CD4-positive, alpha-beta memory T cell (primary cell): ENCODE measurements at regions not wholly inside any gene's neighbourhood (a gene's known extent, or its start where the extent isn't known, plus 50 kb on each side); places are given as distances from the start of the nearest gene placed in this dataset.

ENCODE experiments used
- CTCF ChIA-PET: fragments of 350-600 bp; sonication (Branson Sonifier 250); formaldehyde crosslinking; loops from one replicate; lab custom pipeline; 2021; ENCODE audit warnings: inconsistent platforms; ENCODE audit not compliant: partially characterized antibody; lab: Charles Lee
- POLR2A ChIA-PET: fragments of 350-600 bp; sonication (Branson Sonifier 250); formaldehyde crosslinking; loops from one replicate; lab custom pipeline; 2021; ENCODE audit not compliant: partially characterized antibody; lab: Charles Lee
- DNase-seq, 5 donors: peaks; one replicate each; pipeline versions ENCODE4 v3.0.0 to v3.0.0-alpha.2; 2020 to 2022; ENCODE audit warnings: mixed read lengths in 1 of 5
- H3K27ac ChIP-seq: one replicate; pipeline ENCODE4 v1.7.0; 2013; ENCODE audit warnings: low read depth, low read length
- H3K27me3 ChIP-seq: 2 replicates; pipeline ENCODE4 v1.7.0; 2013; ENCODE audit warnings: mild to moderate bottlenecking, low read length, moderate library complexity; ENCODE audit not compliant: insufficient read depth
- H3K36me3 ChIP-seq: 2 replicates; pipeline ENCODE4 v1.7.0; 2013; ENCODE audit warnings: mild to moderate bottlenecking, low read length, moderate library complexity; ENCODE audit not compliant: insufficient read depth
- H3K4me1 ChIP-seq: 2 replicates; pipeline ENCODE4 v1.7.0; 2013; ENCODE audit warnings: mild to moderate bottlenecking, low read length, moderate library complexity; ENCODE audit not compliant: insufficient read depth
- H3K4me3 ChIP-seq, 2 donors: one replicate each; pipeline ENCODE4 v1.7.0; 2013; ENCODE audit warnings: low read length in 2 of 2, mild to moderate bottlenecking in 1 of 2
- H3K9me3 ChIP-seq, 2 donors: one replicate each; pipeline ENCODE4 v1.7.0; 2013; ENCODE audit warnings: low read length in 2 of 2, control low read depth in 1 of 2; ENCODE audit not compliant: control insufficient read depth in 1 of 2
- H3K27ac Mint-ChIP-seq, 7 donors: one replicate each; pipeline ENCODE4 v1.8.0; 2020 to 2021; ENCODE audit warnings: mixed read lengths in 7 of 7, mild to moderate bottlenecking in 6 of 7, inconsistent platforms in 3 of 7, moderate library complexity in 3 of 7
- H3K27me3 Mint-ChIP-seq, 2 donors: one replicate each; pipeline ENCODE4 v1.8.0; 2020 to 2021; ENCODE audit warnings: mixed read lengths in 2 of 2
- H3K36me3 Mint-ChIP-seq, 2 donors: one replicate each; pipeline ENCODE4 v1.8.0; 2020 to 2021; ENCODE audit warnings: mixed read lengths in 2 of 2, inconsistent platforms in 1 of 2, mild to moderate bottlenecking in 1 of 2
- H3K4me1 Mint-ChIP-seq, 4 donors: one replicate each; pipeline ENCODE4 v1.8.0; 2020 to 2021; ENCODE audit warnings: mixed read lengths in 4 of 4, mild to moderate bottlenecking in 1 of 4
- H3K4me3 Mint-ChIP-seq, 8 donors: one replicate each; pipeline ENCODE4 v1.8.0; 2020 to 2021; ENCODE audit warnings: mixed read lengths in 8 of 8, mild to moderate bottlenecking in 7 of 8, moderate library complexity in 6 of 8, inconsistent platforms in 3 of 8
- H3K9me3 Mint-ChIP-seq, 8 donors: one replicate each; pipeline ENCODE4 v1.8.0; 2020 to 2021; ENCODE audit warnings: mixed read lengths in 8 of 8, mild to moderate bottlenecking in 5 of 8, inconsistent platforms in 3 of 8, moderate library complexity in 1 of 8
- intact Hi-C: fragments of 100-400 bp; cut with micrococcal nuclease; formaldehyde crosslinking; loops from one replicate; pipeline ENCODE4 v1.15.1; 2023

DNA sequence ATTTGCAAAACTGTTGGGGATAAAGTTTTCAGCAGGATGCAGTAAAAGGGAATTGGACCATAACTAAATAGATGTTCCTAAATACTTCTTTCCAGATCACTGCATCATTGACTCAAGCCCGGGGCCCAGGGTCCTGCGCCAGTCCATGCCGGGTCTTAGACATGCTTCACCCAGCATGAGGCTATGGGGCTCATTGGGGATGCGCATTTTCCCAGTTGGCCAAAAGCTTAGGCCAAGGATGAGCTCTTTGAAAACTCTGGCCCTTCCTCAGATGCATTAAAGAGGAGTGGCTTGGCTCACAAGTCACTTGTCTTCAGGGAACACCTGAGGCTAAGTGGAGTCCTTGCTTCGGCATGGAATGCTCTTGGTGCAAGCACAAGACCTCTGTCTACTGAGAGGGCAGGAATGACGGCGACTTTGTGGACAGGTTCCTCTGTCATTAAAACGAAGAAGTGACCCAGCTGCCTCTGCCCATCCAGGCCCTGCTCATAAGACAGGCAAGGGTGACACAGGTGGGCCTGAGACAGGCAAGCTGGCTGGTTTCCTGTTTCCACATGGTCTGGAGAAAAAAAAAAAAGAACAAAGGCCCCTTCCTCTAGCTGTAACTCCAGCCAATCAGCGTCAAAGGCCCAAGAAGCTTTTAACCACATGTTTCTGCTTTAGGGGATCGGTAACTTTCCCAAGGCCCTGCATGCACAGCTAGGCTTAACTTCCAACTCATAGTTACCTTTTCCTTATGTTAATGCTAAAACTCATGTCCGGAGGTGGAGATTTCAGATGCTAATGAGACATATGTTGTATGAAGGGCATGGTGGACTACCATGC, 81.4 kb upstream of the CDH4 start:
- H3K4me3 ChIP-seq, result no peak overlapping the region
- H3K9me3 ChIP-seq, result no peaks in the 10 kb centered on the region
- Mint-ChIP-seq H3K4me3 (no peak overlapping the region), H3K27me3 (peaks cover 0 to 2% of the 10 kb centered on the region in 2 donors), H3K27ac (no peak overlapping the region), H3K9me3 (peaks cover 0 to 4% (median 0%) of the 10 kb centered on the region in 8 donors), H3K36me3 (no peaks in the 10 kb centered on the region), H3K4me1 (no peaks in the 10 kb centered on the region)
- no peak for DNase-seq
- intact Hi-C loops, result no loop called here
- no peaks in the 10 kb centered on the region for H3K36me3 ChIP-seq
- H3K27me3 ChIP-seq, result no peaks in the 10 kb centered on the region
- no peaks in the 10 kb centered on the region for H3K4me1 ChIP-seq
- POLR2A ChIA-PET, result no interaction called here
- CTCF ChIA-PET, result no interaction called here
- no peak overlapping the region for H3K27ac ChIP-seq

DNA sequence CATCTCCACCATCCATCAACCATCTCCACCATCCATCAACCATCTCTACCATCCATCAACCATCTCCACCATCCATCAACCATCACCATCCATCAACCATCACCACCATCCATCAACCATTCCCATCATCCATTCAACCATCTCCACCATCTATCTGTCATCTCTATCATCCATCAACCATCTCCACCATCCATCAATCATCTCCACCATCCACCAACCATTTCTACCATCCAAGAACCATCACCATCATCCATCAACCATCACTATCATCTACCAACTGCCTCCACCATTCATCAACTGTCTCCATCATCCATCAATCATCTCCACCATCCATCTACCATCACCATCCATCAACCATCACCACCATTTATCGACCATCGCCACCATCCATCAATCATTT, 78.8 kb upstream of the CDH4 start:
- Mint-ChIP-seq H3K36me3 (no peaks in the 10 kb centered on the region), H3K4me1 (no peaks in the 10 kb centered on the region), H3K4me3 (no peak overlapping the region), H3K27me3 (peaks cover 2 to 4% of the 10 kb centered on the region in 2 donors), H3K9me3 (peaks cover 0 to 4% (median 0%) of the 10 kb centered on the region in 8 donors), H3K27ac (no peak overlapping the region)
- Histone ChIP-seq H3K9me3 (no peaks in the 10 kb centered on the region), H3K27ac (no peak overlapping the region), H3K4me1 (no peaks in the 10 kb centered on the region), H3K4me3 (no peak overlapping the region), H3K27me3 (no peaks in the 10 kb centered on the region), H3K36me3 (no peaks in the 10 kb centered on the region)
- no peak for DNase-seq
- intact Hi-C loops, result no loop called here
- ChIA-PET POLR2A (no interaction called here), CTCF (no interaction called here)

DNA sequence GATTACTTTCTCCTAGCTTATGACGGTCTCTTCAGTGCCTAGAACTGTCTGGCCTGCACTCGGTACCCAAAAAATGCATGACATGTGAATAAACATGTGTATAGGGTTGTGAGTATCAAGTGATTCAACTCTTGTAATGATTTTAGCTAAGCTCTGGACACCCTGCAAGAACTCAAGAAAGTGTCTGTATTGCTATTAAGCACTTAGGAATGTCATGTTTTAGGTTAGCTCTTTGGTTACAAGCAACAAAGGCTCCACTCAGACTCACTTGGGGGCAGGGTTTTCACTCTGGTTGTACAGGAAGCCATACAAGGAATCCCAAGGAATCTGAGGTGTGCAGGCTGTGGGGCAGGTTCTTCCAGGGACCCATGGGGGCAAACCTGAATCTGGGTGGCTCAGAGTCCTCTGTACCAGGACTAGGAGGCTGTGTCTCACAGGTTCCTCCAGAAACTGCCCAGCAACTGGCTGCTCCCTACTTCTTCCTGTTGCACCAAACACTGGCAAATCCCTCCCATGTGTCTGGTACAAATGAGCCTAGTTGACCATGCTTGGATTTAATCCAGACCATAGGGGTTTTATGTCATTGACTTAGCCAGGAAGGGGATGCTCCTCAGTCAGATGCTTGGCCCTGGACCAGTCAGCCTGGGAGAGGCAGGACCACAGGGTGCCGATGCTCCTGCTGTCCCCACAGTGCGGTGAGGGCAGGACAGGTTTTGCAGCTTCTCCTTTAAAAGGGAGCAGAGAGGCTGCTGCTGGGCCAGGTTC, 77.9 kb upstream of the CDH4 start:
- Mint-ChIP-seq H3K9me3 (peaks cover 0 to 4% (median 0%) of the 10 kb centered on the region in 8 donors), H3K27ac (no peak overlapping the region), H3K36me3 (no peaks in the 10 kb centered on the region), H3K27me3 (peaks cover 2 to 4% of the 10 kb centered on the region in 2 donors), H3K4me1 (no peaks in the 10 kb centered on the region), H3K4me3 (no peak overlapping the region)
- H3K9me3 ChIP-seq, result no peaks in the 10 kb centered on the region
- H3K4me1 ChIP-seq, result no peaks in the 10 kb centered on the region
- H3K36me3 ChIP-seq, result no peaks in the 10 kb centered on the region
- intact Hi-C loops, result no loop called here
- no peaks in the 10 kb centered on the region for H3K27me3 ChIP-seq
- H3K27ac ChIP-seq, result no peak overlapping the region
- no peak for DNase-seq
- POLR2A ChIA-PET, result no interaction called here
- no peak overlapping the region for H3K4me3 ChIP-seq
- CTCF ChIA-PET, result no interaction called here

DNA sequence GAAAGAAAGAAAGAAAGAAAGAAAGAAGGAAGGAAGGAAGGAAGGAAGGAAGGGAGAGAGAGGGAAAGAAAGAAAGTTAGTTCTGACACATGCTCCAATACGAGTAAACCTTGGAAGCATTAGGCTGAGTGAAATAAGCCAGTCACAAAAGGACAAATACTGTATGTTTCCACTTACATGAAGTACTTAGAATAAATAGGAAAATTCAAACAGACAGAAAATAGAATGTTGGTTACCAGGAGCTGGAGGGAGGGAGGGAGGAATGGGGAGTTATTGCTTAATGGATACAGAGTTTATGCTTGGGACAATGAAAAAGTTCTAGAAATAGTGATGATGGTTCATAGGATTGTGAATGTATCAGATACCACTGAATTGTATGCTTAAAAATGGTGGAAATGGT, 75.2 kb upstream of the CDH4 start:
- H3K27ac ChIP-seq, result no peak overlapping the region
- no peaks in the 10 kb centered on the region for H3K4me1 ChIP-seq
- peaks cover 2 to 5% of the 10 kb centered on the region in 2 donors for H3K27me3 Mint-ChIP-seq
- CTCF ChIA-PET, result interaction anchor here (1.0 kb wide), 1 partner anchor 52 kb away, joined by 3 read pairs; no protein-coding TSS in a partner anchor
- no peak overlapping the region for H3K4me3 ChIP-seq
- H3K36me3 ChIP-seq, result no peaks in the 10 kb centered on the region
- POLR2A ChIA-PET, result no interaction called here
- H3K27me3 ChIP-seq, result no peaks in the 10 kb centered on the region
- H3K9me3 ChIP-seq, result no peaks in the 10 kb centered on the region
- no peak overlapping the region for H3K27ac Mint-ChIP-seq
- H3K36me3 Mint-ChIP-seq, result no peaks in the 10 kb centered on the region
- H3K9me3 Mint-ChIP-seq, result peaks cover 0 to 4% (median 0%) of the 10 kb centered on the region in 8 donors
- intact Hi-C loops, result no loop called here
- H3K4me1 Mint-ChIP-seq, result no peaks in the 10 kb centered on the region
- no peak for DNase-seq
- no peak overlapping the region for H3K4me3 Mint-ChIP-seq

DNA sequence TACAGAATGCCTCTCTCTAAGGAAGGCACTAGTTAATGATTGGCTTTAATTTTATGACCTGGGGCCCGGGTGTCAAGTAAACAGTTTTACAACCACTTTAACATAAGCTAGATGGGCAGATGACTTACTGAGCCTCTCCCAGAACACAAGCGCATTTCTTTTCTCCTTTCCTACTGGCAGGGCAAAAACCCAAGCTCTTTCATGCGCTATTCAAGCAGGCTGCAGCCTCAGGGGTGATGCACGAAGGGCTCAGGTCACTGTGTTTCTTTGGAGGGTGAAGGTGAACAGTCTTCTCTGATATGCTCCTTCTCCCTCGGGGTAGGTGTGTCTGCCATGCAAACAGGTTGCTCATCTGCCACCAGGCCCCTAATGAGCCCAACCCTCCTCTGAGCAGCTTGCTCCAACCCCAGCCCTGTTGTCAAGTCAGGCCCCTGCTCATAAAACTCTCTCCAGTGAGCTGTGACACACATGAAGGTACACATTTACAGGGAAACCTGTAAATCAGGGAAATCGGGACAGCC, 73.5 kb upstream of the CDH4 start:
- Mint-ChIP-seq H3K4me3 (no peak overlapping the region), H3K27me3 (peaks cover 2 to 5% of the 10 kb centered on the region in 2 donors), H3K9me3 (peaks cover 0 to 4% (median 0%) of the 10 kb centered on the region in 8 donors), H3K27ac (no peak overlapping the region), H3K4me1 (no peaks in the 10 kb centered on the region), H3K36me3 (no peaks in the 10 kb centered on the region)
- ChIA-PET POLR2A (no interaction called here), CTCF (no interaction called here)
- DNase-seq, result no peak
- Histone ChIP-seq H3K27me3 (no peaks in the 10 kb centered on the region), H3K27ac (no peak overlapping the region), H3K4me1 (no peaks in the 10 kb centered on the region), H3K4me3 (no peak overlapping the region), H3K36me3 (no peaks in the 10 kb centered on the region), H3K9me3 (no peaks in the 10 kb centered on the region)
- intact Hi-C loops, result no loop called here

DNA sequence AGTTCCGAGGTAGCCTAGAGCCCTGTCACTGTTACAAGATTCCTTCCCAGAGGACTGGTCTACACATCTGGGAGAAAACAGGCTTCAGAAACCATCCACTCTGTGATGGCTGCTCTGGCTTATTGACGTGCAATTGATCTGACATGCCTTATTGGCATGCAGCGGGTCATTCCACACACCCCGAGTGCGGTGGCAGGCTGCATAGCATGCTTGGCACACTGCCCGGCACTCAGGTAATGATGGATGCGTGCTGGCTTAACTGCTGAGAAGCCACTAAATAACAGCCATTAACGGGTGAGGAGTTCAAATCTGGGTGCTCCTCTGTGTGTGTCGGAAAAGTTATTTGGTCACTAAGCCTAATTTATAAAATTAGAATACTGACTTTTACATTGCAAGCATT, 67.9 kb upstream of the CDH4 start:
- ChIA-PET POLR2A (no interaction called here), CTCF (no interaction called here)
- Histone ChIP-seq H3K9me3 (no peaks in the 10 kb centered on the region), H3K4me3 (no peak overlapping the region), H3K36me3 (no peaks in the 10 kb centered on the region), H3K27me3 (no peaks in the 10 kb centered on the region), H3K4me1 (no peaks in the 10 kb centered on the region), H3K27ac (no peak overlapping the region)
- DNase-seq, result no peak
- no peaks in the 10 kb centered on the region for H3K4me1 Mint-ChIP-seq
- intact Hi-C loops, result no loop called here
- no peak overlapping the region for H3K4me3 Mint-ChIP-seq
- H3K27me3 Mint-ChIP-seq, result peaks cover 0 to 6% of the 10 kb centered on the region in 2 donors
- peaks cover 0 to 1% (median 0%) of the 10 kb centered on the region in 8 donors for H3K9me3 Mint-ChIP-seq
- H3K27ac Mint-ChIP-seq, result no peak overlapping the region
- H3K36me3 Mint-ChIP-seq, result no peaks in the 10 kb centered on the region

DNA sequence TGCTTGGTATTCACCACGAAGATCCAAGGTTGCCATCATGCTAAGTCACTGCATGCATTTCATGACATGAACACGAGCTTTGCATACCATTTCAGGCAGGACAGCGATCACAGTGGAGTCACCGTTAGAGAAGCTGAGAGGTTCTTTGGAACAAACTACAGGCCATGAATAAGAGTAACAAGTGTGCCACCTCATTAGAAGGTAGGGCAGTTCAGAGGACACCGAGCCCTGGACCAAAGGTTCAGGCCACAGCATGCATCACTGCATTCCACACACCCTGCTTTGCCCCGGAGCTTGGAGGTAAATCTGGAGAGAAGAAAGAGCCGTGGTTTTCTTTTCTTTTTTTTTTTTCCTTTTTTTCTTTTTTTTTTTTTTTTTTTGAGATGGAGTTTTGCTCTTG, 66.9 kb upstream of the CDH4 start:
- Mint-ChIP-seq H3K9me3 (peaks cover 0 to 1% (median 0%) of the 10 kb centered on the region in 8 donors), H3K4me1 (no peaks in the 10 kb centered on the region), H3K36me3 (no peaks in the 10 kb centered on the region), H3K27me3 (peaks cover 0 to 4% of the 10 kb centered on the region in 2 donors), H3K27ac (no peak overlapping the region), H3K4me3 (no peak overlapping the region)
- H3K9me3 ChIP-seq, result no peaks in the 10 kb centered on the region
- no peak for DNase-seq
- CTCF ChIA-PET, result no interaction called here
- POLR2A ChIA-PET, result no interaction called here
- H3K36me3 ChIP-seq, result no peaks in the 10 kb centered on the region
- no peaks in the 10 kb centered on the region for H3K27me3 ChIP-seq
- no peak overlapping the region for H3K27ac ChIP-seq
- no peak overlapping the region for H3K4me3 ChIP-seq
- H3K4me1 ChIP-seq, result no peaks in the 10 kb centered on the region
- intact Hi-C loops, result no loop called here
